Psoas muscle (tissue), 7 donors: ENCODE measurements at regions not wholly inside any gene's neighbourhood (a gene's known extent, or its start where the extent isn't known, plus 50 kb on each side); places are given as distances from the start of the nearest gene placed in this dataset.

Experiments
- ATAC-seq, 4 donors: fragments of 200-7000 bp; cut with Tn5 transposase; one replicate each; pipeline ENCODE4 v1.9.1; 2020; ENCODE audit warnings: moderate library complexity in 3 of 4, mild to moderate bottlenecking in 2 of 4
- DNase-seq, 2 donors: peaks; one replicate each; pipeline ENCODE4 v3.0.0-alpha.2; 2020
- H3K27ac ChIP-seq: fragments of 200-600 bp; one replicate; pipeline ENCODE4 v1.8.0; 2022
- H3K27me3 ChIP-seq, 3 donors: fragments of 200-600 bp in 1 of 3; one replicate each; pipeline versions ENCODE4 v1.6.1 to v1.8.0; 2013 to 2022; ENCODE audit warnings: low read length in 2 of 3, mild to moderate bottlenecking in 2 of 3, moderate library complexity in 1 of 3; ENCODE audit not compliant: insufficient read depth in 3 of 3
- H3K36me3 ChIP-seq, 2 donors: fragments of 200-600 bp in 1 of 2; one replicate each; pipeline versions ENCODE4 v1.6.1 to v1.8.0; 2013 to 2022; ENCODE audit warnings: low read depth in 1 of 2, mild to moderate bottlenecking in 1 of 2, moderate library complexity in 1 of 2; ENCODE audit not compliant: insufficient read depth in 1 of 2
- H3K4me1 ChIP-seq: fragments of 200-600 bp; one replicate; pipeline ENCODE4 v1.8.0; 2022
- H3K4me3 ChIP-seq: fragments of 200-600 bp; one replicate; pipeline ENCODE4 v1.8.0; 2022; ENCODE audit warnings: mild to moderate bottlenecking
- H3K9me3 ChIP-seq: fragments of 200-600 bp; one replicate; pipeline ENCODE4 v1.8.0; 2022
- WGBS, 3 donors: extraction: QIAGEN DNeasy Blood & Tissue Kit; methylation state at CpG; one replicate each; pipeline versions ENCODE4 v1.1.6 to v1.1.7; 2013; 5-methylcytosine and 5-hydroxymethylcytosine counted together
- intact Hi-C, 2 donors: fragments of 100-400 bp; cut with DNase I; formaldehyde crosslinking; loops; one replicate each; pipeline versions ENCODE4 v1.11.0 to v1.14.2; 2022
- TF ChIP-seq, protein P1 (sequence below): fragments of 200-600 bp; IDR thresholded peaks from one replicate; pipeline ENCODE4 v1.8.0; 2022; ENCODE audit warnings: antibody characterized with exemption
- donor health status: healthy with polysubstance abuse.
- donor health status: DM: no; HTN: no; CAD: no; lungs with moderate emphysema.
- donor health status: Bipolar disorder and iron deficiency.
- donor health status: healthy.
- donor health status: DM: yes; HTN: yes; CAD: no.
- donor health status: DM: no; HTN: no; CAD: no.
- donor health status: DM: yes; HTN: yes; CAD: no.

DNA sequence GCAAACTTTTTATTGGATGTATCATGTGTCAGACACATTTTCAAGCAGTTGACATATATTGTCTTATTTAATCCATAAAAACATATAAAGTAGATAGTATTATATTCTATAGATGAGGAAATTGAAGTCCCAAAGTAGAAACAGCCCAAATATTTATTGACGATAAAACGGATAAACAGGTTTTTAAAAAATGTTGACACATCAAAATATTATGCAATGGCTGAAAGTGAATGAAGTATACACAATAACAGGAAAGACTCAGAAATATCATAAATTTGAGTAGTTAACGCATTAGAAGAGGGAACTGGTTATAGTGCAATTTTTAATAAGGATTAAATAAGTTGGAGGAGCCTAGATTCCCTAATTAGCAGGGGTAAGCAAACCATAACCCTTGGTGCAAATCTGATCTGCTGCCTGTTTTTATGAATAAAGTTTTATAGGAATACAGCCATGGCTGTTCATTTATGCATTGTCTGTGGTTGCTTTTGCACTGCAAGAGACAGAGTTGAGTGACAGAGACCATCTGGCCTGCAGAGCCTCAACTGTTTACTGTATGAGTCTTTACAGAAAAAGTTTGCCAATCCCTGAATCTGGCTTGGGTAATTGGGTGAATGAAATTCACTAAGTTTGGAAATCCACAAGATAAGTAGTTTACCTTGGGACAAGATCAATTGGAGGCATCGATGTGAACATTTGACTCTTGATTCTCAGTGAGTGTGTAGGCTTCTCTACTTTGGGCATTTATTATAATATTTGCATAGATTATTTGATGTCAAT is 50.6 kb upstream of the EXOC2 start:
- ATAC-seq: no peak
- TF ChIP-seq, protein P1, sequence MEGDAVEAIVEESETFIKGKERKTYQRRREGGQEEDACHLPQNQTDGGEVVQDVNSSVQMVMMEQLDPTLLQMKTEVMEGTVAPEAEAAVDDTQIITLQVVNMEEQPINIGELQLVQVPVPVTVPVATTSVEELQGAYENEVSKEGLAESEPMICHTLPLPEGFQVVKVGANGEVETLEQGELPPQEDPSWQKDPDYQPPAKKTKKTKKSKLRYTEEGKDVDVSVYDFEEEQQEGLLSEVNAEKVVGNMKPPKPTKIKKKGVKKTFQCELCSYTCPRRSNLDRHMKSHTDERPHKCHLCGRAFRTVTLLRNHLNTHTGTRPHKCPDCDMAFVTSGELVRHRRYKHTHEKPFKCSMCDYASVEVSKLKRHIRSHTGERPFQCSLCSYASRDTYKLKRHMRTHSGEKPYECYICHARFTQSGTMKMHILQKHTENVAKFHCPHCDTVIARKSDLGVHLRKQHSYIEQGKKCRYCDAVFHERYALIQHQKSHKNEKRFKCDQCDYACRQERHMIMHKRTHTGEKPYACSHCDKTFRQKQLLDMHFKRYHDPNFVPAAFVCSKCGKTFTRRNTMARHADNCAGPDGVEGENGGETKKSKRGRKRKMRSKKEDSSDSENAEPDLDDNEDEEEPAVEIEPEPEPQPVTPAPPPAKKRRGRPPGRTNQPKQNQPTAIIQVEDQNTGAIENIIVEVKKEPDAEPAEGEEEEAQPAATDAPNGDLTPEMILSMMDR: no peak
- intact Hi-C loops: no loop called here

More for the DNA sequence above, 50.6 kb upstream of the EXOC2 start:
- WGBS, 3 donors: 71 to 73% (median 72%) methylated on average over 4 of the region's 4 CpGs
- DNase-seq: no peak
- H3K4me1 ChIP-seq: no peaks in the 10 kb centered on the region
- H3K36me3 ChIP-seq: no peaks in the 10 kb centered on the region
- no peaks in the 10 kb centered on the region for H3K9me3 ChIP-seq
- no peak overlapping the region for H3K4me3 ChIP-seq
- H3K27ac ChIP-seq: no peak overlapping the region
- H3K27me3 ChIP-seq: peaks cover 0 to 5% (median 0%) of the 10 kb centered on the region in 3 donors
